NOMO-1 treated with dmso at 0.1 percent for 144 hours (cell line): ENCODE measurements at regions not wholly inside any gene's neighbourhood (a gene's known extent, or its start where the extent isn't known, plus 50 kb on each side); places are given as distances from the start of the nearest gene placed in this dataset.
"Not testable (repeated sequence)": the region's sequence is repeated elsewhere in the genome, so short reads cannot be mapped to it uniquely, and the experiment has no call there.

ENCODE experiments used
- DNase-seq: peaks from one replicate; lab custom pipeline; 2025; ENCODE audit not compliant: unreplicated experiment; lab: John Stamatoyannopoulos, UW

GRCh38 chr6:131488780-131489179, 84.2 kb upstream of the ARG1 start:
- DNase-seq, result no peak

GRCh38 chr6:131490441-131490840, 82.6 kb upstream of the ARG1 start:
- no peak for DNase-seq

GRCh38 chr6:131492932-131493573, 80.0 kb upstream of the ARG1 start:
- DNase-seq, result no peak

- DNase-seq, result not testable (repeated sequence)
Measured at GRCh38 chr6:131504387-131504786, 68.6 kb upstream of the ARG1 start.

- DNase-seq, result no peak
Measured at GRCh38 chr6:131510094-131510493, 62.9 kb upstream of the ARG1 start.

GRCh38 chr6:131510591-131510990, 62.4 kb upstream of the ARG1 start:
- no peak for DNase-seq

- no peak for DNase-seq
Measured at GRCh38 chr6:131519670-131520436, 53.2 kb upstream of the ARG1 start.
